DMS114 treated with DMSO at 0.1 percent for 48 hours (cell line): ENCODE measurements at regions not wholly inside any gene's neighbourhood (a gene's known extent, or its start where the extent isn't known, plus 50 kb on each side); places are given as distances from the start of the nearest gene placed in this dataset.
"Not testable (repeated sequence)": the region's sequence is repeated elsewhere in the genome, so short reads cannot be mapped to it uniquely, and the experiment has no call there.

ENCODE experiments used
- DNase-seq: peaks from one replicate; lab custom pipeline; 2025; ENCODE audit not compliant: unreplicated experiment; lab: John Stamatoyannopoulos, UW

DNA sequence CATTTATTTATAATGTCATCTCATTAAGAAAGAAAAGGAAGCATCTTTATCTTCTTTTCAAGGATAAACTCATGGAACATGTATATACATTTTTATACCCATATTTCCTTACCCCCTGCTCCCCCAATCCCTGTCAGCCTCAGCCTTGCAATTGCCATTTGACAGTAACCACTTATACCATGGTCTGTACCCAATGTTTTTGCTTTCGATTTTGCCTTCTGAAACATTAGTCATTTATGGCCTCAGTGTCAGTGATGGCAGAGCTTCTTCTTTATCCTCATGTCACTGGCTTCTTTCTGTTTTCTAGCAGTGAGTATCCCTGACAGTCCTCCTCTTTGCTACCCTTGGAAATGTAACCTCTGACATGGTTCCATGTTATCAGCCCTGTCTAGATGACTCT lies 228.4 kb downstream of the SPRY1 start:
- no peak for DNase-seq

DNA sequence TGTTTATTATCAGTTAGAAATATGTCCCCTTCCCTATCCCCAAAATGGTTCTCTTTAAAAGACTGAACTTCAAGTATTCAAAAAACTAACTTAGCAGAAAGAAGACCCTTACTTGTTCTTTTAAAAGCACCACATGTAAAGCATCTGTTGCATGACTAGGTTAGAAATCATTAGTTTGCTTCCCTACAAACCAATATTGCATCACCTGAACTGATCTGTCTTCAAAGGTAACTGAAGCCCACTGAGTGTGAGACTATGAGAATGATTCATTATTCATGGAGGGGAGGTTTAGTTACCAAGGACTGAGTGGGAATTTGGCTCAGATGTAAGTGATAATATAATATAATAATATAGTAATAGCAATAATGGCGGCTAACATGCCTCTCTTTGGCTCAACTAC lies 231.7 kb downstream of the SPRY1 start:
- no peak for DNase-seq

DNA sequence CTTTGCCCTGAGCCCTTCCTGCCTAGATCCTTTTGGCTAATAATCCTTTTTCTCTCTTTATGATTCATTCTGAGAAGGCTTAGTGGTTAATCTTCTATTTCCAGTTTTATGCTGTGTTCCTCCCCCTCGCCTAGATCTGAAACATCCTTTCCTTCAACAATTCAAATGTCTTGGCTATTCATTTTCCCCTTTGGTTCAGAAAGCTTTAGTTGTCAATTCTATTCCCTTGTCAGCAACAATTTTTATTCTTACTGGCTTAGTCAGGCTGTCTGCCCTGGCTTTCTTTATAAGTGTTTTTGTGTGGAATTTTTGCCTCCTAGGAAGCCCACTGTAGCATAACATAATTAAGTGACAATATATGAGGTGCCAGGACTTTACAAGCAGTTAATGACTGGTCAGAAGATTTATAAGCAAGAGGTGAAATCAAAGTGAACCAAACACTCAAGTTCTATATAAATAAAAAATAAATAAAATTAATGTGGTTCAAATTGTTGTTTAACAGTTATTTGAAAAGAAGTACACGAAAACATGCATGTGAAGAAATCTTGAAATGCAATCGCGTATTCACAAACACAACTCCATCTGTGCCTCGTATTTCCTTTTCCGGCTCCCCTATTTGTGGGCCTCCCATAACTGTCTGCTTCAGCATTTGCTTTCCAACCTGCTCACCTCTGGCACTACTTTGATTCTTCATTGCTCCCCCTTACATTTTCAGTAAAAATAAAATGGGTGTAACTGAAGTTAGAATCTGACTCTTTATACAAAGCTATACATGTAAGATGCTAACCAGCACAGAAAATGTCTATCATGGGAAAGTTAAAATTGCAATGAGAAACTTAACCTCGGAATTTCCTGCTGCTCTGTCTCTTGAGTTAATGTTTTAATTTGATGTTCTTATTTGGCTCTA lies 235.4 kb downstream of the SPRY1 start:
- DNase-seq: no peak

DNA sequence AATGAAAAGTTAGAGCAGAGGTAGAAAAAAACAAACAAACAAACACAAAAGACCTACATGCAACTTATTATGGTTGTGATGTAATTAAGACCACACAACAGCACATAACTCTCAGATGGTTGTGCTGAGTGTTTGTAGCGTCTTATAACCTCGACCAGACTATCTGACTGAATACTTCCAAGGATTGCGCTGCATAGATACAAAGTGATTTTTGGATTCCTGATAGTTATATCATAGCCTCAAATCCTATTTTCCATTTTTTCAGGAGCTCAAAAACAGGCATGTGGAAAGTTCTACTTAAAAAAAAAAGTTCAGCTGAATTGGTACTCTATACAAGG lies 236.1 kb downstream of the SPRY1 start:
- DNase-seq: no peak

DNA sequence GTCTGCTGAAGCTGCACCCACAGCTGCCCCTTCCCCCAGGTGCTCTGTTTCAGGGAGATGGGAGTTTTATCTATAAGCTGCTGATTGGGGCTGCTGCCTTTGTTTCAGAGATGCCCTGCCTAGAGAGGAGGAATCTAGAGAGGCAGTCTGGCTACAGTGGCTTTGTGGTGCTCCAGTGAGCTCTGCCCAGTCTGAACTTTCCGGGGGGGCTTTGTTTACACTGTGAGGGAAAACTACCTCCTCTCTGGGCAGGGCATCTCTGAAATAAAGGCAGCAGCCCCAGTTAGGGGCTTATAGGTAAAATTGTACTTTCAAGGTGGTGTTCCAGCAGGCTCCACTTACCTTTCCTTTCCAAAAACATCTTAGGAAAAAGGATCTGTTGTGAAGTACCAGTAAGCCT lies 242.2 kb downstream of the SPRY1 start:
- no peak for DNase-seq

DNA sequence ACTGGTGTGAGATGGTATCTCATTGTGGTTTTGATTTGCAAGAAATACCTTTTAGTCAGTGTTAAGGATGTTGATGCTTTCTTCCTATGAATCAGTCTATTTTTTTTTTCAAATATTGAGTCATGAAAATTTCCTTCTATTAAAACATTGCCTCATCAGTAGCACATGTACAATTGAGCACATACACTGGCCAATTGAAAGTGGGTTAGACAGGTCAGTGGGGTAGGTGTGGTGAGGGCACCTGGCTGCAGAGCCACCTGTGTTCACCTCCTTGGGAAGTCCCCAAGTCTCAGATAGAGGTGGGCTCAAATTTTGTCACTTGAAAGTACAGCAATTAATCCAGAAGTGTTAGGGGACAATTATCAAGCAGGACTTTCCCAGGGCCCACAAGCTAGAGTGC lies 243.7 kb downstream of the SPRY1 start:
- no peak for DNase-seq

DNA sequence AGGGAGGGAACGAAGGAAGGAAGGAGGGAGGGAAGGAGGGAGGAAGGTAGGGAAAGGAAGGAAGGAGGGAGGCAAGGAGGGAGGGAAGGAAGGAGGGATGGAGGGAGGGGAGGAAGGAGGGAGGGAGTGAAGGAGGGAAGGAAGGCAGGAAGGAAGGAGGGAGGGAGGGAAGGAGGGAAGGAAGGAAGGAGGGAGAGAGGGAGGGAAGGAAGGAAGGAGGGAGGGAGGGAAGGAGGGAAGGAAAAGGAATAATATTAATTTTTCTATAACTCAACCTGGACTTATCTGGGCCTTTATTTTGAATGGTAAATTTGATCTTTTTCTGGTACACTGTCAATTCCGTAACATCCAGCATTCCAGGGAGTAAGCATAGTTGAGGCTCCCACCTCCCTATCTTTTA lies 244.2 kb downstream of the SPRY1 start:
- DNase-seq: no peak

DNA sequence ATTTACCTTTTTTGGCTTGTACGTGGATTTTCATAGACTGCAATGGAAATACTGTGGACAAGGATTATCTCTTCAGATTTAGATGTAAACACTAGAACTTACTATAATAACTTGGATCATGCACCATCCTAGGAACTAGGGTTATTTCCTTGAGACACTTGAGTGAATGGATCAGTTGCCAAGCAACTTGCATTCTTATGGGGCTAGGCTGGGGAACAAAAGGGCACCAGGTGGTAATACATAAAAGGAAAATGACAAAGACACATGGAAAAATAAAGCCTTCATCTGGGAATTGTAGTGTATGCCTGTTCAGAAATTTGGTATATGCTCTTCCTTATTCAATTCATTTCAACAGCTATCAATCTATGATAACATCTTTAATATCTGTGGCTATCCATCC lies 247.1 kb downstream of the SPRY1 start:
- no peak for DNase-seq

DNA sequence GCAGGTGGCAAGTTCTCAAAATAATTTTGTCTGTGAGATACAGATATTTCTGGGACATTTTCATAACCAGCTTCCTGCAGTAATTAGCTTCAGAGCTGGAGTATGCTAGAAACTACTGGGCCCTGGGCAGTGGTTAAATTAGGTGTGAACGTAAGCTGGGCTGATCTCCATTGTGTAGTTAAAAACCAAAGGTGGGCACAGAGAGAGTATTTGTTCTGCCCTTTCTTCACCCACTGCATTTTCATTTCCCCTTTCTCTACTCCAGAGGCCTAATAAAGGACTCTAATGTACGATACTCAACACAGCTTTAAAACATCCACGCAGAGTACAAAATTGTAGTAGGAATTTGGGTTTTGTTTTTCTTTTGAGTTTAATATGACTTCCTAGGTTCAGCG lies 252.7 kb downstream of the SPRY1 start:
- DNase-seq: no peak

DNA sequence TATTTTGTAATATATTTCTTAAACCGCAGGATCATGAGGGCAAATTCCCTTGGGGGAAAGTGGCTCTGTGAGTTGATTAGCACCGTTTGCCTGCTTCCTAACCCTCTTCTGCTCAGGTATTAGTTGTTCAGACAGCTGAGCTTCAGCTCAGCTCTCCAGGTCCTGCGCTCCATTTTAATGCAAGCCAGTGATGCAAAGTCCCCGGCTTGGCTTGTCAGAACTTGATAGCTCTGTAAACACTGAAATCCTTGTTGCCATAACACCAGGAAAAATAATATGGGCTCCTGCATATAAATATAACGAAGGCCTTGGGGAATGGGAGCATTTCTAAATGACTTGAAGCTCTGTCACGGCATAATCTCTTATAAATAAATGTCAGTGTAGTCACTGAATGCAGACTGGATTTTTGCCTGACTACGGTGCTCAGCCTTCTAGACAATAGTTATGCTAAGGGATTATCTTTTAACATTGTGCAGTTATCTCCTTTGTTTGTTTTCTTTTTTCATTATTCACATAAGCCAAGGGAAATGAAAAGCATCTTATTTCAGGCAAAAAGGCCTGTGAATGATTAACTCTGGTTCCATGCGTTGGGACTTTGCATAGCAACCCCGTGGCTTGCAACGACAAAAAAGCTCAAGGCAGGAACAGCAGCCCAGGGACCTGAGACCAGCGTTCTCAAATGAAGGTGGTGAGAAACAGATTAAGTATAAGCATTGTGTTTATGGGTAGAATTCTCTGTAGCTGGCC lies 253.2 kb downstream of the SPRY1 start:
- no peak for DNase-seq

DNA sequence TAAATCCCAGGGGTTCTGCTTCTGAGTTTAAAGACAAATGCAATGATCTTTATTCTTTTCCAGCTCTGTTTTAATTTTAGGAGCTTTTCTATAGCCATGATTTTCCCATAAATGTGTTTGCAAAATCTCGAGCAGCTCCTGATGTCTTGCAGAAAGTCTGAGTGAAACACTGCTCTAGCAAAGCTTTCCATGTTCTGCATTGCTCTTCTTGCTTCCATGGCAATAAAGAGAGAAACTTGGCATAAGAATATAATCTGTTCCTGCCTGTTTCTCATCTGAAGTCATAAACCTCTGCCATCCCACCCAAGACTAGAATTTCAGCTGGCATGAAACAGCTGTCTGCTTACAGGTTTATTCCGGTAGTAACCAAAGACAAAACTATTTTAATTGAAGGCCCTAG lies 254.5 kb downstream of the SPRY1 start:
- no peak for DNase-seq

DNA sequence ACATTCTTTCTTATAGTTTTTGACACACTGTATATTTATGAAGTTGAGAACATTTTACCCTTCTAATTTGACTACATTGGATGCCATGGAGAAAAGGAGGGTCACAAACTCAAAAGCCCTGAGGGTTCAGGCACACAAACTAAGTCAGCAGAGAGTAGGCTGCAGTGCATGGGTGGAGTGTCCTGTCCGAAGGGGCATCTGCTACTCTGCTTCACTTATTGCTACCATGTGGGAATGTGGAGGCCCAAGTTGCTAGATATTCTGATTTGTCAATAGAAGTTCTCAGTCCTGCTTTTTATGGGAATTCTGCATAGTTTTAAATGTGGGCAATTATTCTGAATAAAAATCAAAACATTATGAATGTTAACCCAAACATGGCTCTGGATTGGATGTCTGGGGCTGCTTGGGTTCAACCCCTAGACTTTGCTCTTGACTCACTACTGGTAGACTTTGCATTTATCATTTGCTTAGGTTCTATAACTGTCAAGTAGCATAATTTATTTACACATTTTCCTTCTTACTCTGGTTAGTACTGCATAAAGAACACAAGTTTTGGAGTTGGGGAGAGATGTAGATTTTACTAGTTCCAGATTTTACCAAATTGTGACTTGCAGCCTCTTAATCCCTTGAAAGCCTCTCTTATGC lies 255.1 kb downstream of the SPRY1 start:
- DNase-seq: no peak

DNA sequence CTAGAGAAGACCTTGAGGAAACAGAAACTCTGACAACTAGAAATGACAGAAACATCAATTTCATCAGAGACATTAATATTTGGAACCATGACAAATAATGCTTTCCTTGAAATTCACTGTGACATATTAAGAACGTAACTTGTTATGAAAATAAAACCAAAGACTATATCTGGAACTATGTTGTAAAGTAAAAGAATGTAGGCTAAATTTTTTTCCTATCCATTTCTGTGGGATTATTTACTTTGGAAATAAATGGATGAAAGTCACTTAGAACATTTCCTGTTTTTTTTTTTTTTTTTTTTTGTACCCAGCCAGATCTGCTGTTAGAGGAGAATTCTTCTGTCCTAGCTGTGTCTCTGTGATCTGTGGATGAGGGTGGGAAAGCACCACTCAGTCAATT lies 255.9 kb downstream of the SPRY1 start:
- DNase-seq: no peak

DNA sequence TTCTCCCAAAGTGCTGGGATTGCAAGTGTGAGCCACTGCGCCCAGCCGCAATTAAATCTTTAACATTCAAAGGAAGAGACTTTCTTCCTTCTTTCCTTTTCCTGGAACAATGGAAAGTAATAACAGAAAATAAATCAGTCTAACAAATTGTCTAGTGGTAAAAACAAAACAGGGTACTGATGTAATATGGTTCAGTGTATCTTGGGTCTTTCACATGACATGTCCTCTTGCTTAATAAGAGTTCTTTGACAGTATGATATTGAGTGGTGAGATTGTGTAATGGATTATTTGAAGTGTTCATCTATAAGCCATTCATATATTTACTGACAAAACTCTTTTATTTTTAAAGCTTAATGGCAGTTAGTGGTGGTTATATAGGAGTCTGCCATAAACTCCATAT lies 256.6 kb downstream of the SPRY1 start:
- no peak for DNase-seq

DNA sequence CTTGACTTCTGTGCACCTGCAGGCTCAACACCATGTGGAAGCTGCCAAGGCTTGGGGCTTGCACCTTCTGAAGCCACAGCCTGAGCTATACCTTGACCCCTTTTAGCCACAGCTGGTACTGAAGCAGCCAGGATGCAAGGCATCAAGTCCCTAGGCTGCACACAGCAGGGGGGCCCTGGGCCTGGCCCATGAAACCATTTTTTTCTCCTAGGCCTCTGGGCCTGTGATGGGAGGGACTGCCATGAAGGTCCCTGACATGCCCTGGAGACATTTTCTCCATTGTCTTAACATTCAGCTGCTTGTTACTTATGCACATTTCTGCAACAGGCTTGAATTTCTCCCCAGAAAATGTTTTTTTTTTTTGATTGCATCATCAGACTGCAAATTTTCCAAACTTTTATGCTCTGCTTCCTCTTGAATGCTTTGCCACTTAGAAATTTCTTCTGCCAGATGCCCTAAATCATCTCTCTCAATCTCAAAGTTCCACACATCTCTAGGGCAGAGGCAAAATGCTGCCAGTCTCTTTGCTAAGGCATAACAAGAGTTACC lies 260.2 kb downstream of the SPRY1 start:
- not testable (repeated sequence) for DNase-seq

DNA sequence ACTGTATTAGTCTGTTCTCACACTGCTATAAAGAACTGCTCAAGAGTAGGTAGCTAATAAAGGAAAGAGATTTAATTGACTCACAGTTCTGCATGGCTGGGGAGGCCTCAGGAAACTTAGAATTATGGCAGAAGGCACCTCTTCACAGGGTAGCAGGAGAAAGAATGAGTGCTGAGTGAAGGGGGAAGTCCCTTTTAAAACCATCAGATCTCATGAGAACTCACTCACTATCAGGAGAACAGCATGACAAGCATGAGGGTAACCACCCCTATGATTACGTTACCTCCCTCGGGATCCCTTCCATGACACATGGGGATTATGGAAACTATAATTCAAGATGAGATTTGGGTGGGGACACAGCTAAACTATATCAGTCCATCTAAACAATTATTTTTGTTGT lies 261.0 kb downstream of the SPRY1 start:
- not testable (repeated sequence) for DNase-seq

DNA sequence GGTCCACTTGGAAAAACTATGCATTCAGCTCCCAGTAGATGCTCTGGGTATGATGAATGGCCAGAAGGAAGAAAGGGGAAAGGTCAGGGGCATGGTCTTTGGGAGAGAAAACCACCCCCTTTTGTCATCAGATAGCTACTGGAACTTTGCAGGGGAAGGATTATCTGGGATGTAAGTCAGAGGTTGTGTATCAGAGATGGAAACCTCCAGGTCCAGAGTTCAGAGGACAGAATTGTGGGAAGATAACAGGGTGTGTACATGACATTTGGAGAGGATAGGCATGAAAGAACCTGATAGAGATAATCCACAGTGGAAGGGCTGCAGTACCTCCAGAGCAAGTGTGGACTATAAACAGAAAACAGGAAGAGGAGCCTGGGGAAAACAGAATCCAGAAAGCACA lies 262.7 kb downstream of the SPRY1 start:
- no peak for DNase-seq

DNA sequence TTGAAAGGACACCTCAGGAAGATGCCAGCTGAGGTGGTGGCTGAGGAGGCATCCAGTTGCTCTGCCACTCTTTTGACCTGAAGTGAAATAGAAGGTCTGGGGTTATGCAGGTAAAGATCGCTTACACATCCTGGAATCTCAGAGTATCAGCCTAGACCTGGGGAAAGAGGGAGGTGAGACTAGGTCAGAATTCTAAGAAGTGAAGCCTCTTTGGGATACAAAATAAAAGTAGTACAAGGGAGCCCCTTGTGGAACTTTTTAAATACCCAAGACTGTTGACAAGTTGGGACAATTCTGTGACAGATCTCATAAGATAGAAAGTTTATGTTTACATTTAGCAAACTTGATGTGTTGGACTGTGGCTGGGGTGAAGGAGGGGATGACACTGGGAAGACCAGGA lies 263.1 kb downstream of the SPRY1 start:
- DNase-seq: no peak

DNA sequence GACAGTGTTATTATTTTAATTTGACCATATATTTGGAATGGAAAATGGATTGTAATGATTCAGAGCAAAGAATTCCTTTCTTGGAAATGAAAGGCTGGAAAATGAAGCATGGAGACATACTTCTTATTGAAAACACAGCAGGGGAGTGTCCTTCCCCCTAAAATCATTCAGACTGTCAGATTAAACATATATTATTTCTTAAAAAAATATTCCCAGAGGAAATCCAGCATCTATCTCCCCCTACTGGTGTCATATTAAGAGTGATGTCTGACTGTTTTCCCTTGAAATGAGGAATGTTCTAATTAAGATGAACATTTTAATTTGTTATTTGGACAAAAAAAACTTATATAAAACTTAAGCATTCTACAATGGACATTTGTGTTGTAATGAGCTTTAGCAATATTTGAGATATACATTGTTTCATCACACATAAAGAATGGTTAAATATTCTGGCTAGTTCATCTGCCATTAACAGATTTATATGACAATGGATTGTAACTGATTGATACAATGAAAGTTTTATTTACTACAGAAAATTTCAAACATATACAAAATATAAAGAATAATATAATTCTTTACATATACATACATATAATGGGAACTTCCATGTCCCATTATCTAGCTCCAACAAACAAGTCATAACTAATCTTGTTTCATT lies 264.6 kb downstream of the SPRY1 start:
- DNase-seq: no peak

DNA sequence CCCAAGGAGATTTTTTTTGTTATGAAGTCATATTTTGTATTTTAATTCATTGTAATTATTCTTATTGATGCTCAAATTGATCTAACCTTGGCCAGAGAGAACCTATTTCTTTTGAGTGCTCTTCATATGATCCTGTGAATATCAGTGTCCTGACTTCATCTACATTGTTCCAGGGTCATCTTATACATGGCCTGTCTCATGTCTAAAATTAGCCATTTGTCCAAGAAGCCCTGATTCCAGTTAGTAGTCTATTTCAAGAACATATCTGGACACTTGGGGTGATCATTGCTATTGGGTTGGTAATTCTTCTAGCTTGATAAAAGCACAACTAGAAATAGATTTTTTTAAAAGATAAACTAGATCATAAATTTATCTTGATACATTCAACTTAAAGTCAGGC lies 266.2 kb downstream of the SPRY1 start:
- no peak for DNase-seq

DNA sequence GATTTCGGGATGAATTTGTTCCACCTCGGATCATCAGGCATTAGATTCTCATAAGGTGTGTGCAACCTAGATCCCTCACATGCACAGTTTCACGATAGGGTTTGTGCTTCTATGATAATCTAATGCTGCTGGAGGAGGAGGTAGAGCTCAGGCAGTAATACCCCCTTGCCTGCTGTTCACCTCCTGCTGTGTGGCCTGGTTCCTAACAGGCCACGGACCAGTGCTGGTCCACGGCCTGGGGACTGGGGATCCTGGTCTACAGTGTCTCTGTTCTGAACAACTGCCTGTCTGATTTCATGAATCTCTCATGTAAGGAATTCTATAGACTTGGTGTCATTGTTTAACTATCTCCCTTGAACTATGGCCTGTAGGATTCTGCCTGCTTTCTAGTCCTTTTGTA lies 269.9 kb downstream of the SPRY1 start:
- no peak for DNase-seq
